Astrocyte (in vitro differentiated cells and primary cell): ENCODE measurements at regions not wholly inside any gene's neighbourhood (a gene's known extent, or its start where the extent isn't known, plus 50 kb on each side); places are given as distances from the start of the nearest gene placed in this dataset.

Experiments used
- DNase-seq: peaks from one replicate; pipeline ENCODE4 v3.0.0-alpha.2; 2010; ENCODE audit warnings: low read depth
- FAIRE-seq: peaks from 2 replicates; lab custom pipeline; 2011; peaks lifted over from hg19 to GRCh38; lab: Jason Lieb, UNC
- H2AFZ ChIP-seq: 2 replicates; pipeline ENCODE4 v1.6.0; 2012; ENCODE audit warnings: low read depth, low read length, inconsistent platforms
- H3K27ac ChIP-seq: 2 replicates; pipeline ENCODE4 v1.5.1; 2011; ENCODE audit warnings: low read depth, low read length, inconsistent platforms
- H3K27me3 ChIP-seq: 2 replicates; pipeline ENCODE4 v1.6.0; 2011; ENCODE audit warnings: low read length, inconsistent platforms; ENCODE audit not compliant: insufficient read depth
- H3K36me3 ChIP-seq: 2 replicates; pipeline ENCODE4 v1.5.1; 2011; ENCODE audit warnings: low read length, inconsistent platforms; ENCODE audit not compliant: insufficient read depth
- H3K4me1 ChIP-seq: 2 replicates; pipeline ENCODE4 v1.5.1; 2011; ENCODE audit warnings: low read length, inconsistent platforms; ENCODE audit not compliant: insufficient read depth
- H3K4me2 ChIP-seq: 2 replicates; pipeline ENCODE4 v1.6.0; 2012; ENCODE audit warnings: low read length, inconsistent platforms
- H3K4me3 ChIP-seq: 2 replicates; pipeline ENCODE4 v1.5.1; 2011; ENCODE audit warnings: low read depth, mild to moderate bottlenecking, low read length, inconsistent platforms; ENCODE audit not compliant: insufficient read depth
- H3K79me2 ChIP-seq: 2 replicates; pipeline ENCODE4 v1.6.0; 2012; ENCODE audit warnings: mild to moderate bottlenecking, low read length, inconsistent platforms; ENCODE audit not compliant: insufficient read depth
- H3K9ac ChIP-seq: 2 replicates; pipeline ENCODE4 v1.6.0; 2012; ENCODE audit warnings: mild to moderate bottlenecking, low read length, inconsistent platforms
- H3K9me3 ChIP-seq: 2 replicates; pipeline ENCODE4 v1.5.1; 2012; ENCODE audit warnings: low read depth, mild to moderate bottlenecking, low read length, inconsistent platforms; ENCODE audit not compliant: insufficient read depth
- H4K20me1 ChIP-seq: 2 replicates; pipeline ENCODE4 v1.6.0; 2012; ENCODE audit warnings: low read length, inconsistent platforms; ENCODE audit not compliant: insufficient read depth
- H3K27ac Mint-ChIP-seq: one replicate; pipeline ENCODE4 v1.8.0; 2021; ENCODE audit warnings: mild to moderate bottlenecking, mixed read lengths; ENCODE audit not compliant: unreplicated experiment
- H3K27me3 Mint-ChIP-seq: one replicate; pipeline ENCODE4 v1.8.0; 2021; ENCODE audit warnings: low read depth, mixed read lengths; ENCODE audit not compliant: unreplicated experiment
- H3K36me3 Mint-ChIP-seq: one replicate; pipeline ENCODE4 v1.8.0; 2021; ENCODE audit warnings: low read depth, mixed read lengths; ENCODE audit not compliant: unreplicated experiment
- H3K4me1 Mint-ChIP-seq: one replicate; pipeline ENCODE4 v1.8.0; 2021; ENCODE audit warnings: low read depth, mixed read lengths; ENCODE audit not compliant: unreplicated experiment
- H3K4me3 Mint-ChIP-seq: one replicate; pipeline ENCODE4 v1.8.0; 2021; ENCODE audit warnings: mild to moderate bottlenecking, moderate library complexity, mixed read lengths; ENCODE audit not compliant: unreplicated experiment
- H3K9me3 Mint-ChIP-seq: one replicate; pipeline ENCODE4 v1.8.0; 2021; ENCODE audit warnings: mild to moderate bottlenecking, mixed read lengths; ENCODE audit not compliant: unreplicated experiment
- CTCF ChIP-seq: IDR thresholded peaks from 2 replicates; pipeline ENCODE4 v1.5.1; 2011; ENCODE audit warnings: low read depth, mild to moderate bottlenecking, inconsistent platforms, low read length, moderate library complexity; ENCODE audit not compliant: insufficient read depth
- EZH2 ChIP-seq: IDR thresholded peaks from 2 replicates; pipeline ENCODE4 v1.6.1; 2012; ENCODE audit warnings: mild to moderate bottlenecking, low read length, inconsistent platforms; ENCODE audit not compliant: insufficient read depth

- Histone ChIP-seq H3K4me2 (no peak overlapping the region), H2AFZ (no peak overlapping the region), H3K4me1 (no peaks in the 10 kb centered on the region), H4K20me1 (no peaks in the 10 kb centered on the region), H3K36me3 (no peaks in the 10 kb centered on the region), H3K27ac (no peak overlapping the region), H3K9me3 (no peaks in the 10 kb centered on the region), H3K4me3 (no peak overlapping the region), H3K27me3 (no peaks in the 10 kb centered on the region), H3K79me2 (no peaks in the 10 kb centered on the region), H3K9ac (no peak overlapping the region)
- H3K27ac Mint-ChIP-seq = no peak overlapping the region
- DNase-seq (no peak), FAIRE-seq (no peak)
- peaks cover 11% of the 10 kb centered on the region for H3K4me1 Mint-ChIP-seq
- no peak for TF ChIP-seq CTCF
- no peak for TF ChIP-seq EZH2
- H3K9me3 Mint-ChIP-seq = peaks cover 3% of the 10 kb centered on the region
- no peaks in the 10 kb centered on the region for H3K36me3 Mint-ChIP-seq
- H3K4me3 Mint-ChIP-seq = no peak overlapping the region
- H3K27me3 Mint-ChIP-seq = no peaks in the 10 kb centered on the region
These were observed 288.5 kb downstream of the KBTBD8 start for GRCh38 chr3:67286586-67286985.

GRCh38 chr3:67288466-67289106, 290.5 kb downstream of the KBTBD8 start:
- H2AFZ ChIP-seq = no peak overlapping the region
- H3K79me2 ChIP-seq = no peaks in the 10 kb centered on the region
- H3K9ac ChIP-seq = no peak overlapping the region
- H3K36me3 Mint-ChIP-seq = no peaks in the 10 kb centered on the region
- H3K9me3 Mint-ChIP-seq = peaks cover 1% of the 10 kb centered on the region
- H3K4me1 ChIP-seq = no peaks in the 10 kb centered on the region
- H3K4me1 Mint-ChIP-seq = peaks cover 17% of the 10 kb centered on the region
- TF ChIP-seq EZH2 = no peak
- no peak for TF ChIP-seq CTCF
- FAIRE-seq (no peak), DNase-seq (no peak)
- H3K4me3 ChIP-seq = no peak overlapping the region
- no peaks in the 10 kb centered on the region for H3K9me3 ChIP-seq
- no peak overlapping the region for H3K4me2 ChIP-seq
- no peak overlapping the region for H3K27ac Mint-ChIP-seq
- no peaks in the 10 kb centered on the region for H4K20me1 ChIP-seq
- no peaks in the 10 kb centered on the region for H3K27me3 ChIP-seq
- H3K4me3 Mint-ChIP-seq = no peak overlapping the region
- H3K27ac ChIP-seq = no peak overlapping the region
- H3K36me3 ChIP-seq = no peaks in the 10 kb centered on the region
- no peaks in the 10 kb centered on the region for H3K27me3 Mint-ChIP-seq

- Histone ChIP-seq H3K79me2 (no peaks in the 10 kb centered on the region), H3K4me2 (no peak overlapping the region), H3K27me3 (no peaks in the 10 kb centered on the region), H3K9me3 (no peaks in the 10 kb centered on the region), H2AFZ (no peak overlapping the region), H3K27ac (no peak overlapping the region), H3K9ac (no peak overlapping the region), H3K36me3 (no peaks in the 10 kb centered on the region), H4K20me1 (no peaks in the 10 kb centered on the region), H3K4me3 (no peak overlapping the region), H3K4me1 (no peaks in the 10 kb centered on the region)
- DNase-seq = no peak
- H3K4me3 Mint-ChIP-seq = no peak overlapping the region
- H3K4me1 Mint-ChIP-seq = peaks cover 21% of the 10 kb centered on the region
- H3K27me3 Mint-ChIP-seq = no peaks in the 10 kb centered on the region
- TF ChIP-seq CTCF = no peak
- TF ChIP-seq EZH2 = no peak
- no peak overlapping the region for H3K27ac Mint-ChIP-seq
- no peaks in the 10 kb centered on the region for H3K36me3 Mint-ChIP-seq
- peaks cover 2% of the 10 kb centered on the region for H3K9me3 Mint-ChIP-seq
- FAIRE-seq = no peak
These were observed 291.5 kb downstream of the KBTBD8 start for GRCh38 chr3:67289626-67290025.
